BLaER1 (cell line): ENCODE measurements at regions not wholly inside any gene's neighbourhood (a gene's known extent, or its start where the extent isn't known, plus 50 kb on each side); places are given as distances from the start of the nearest gene placed in this dataset.
A peak's percentile ranks its signal among the peaks of the same experiment; 100 is the strongest.
"Not testable (repeated sequence)": the region's sequence is repeated elsewhere in the genome, so short reads cannot be mapped to it uniquely, and the experiment has no call there.

Experiments used
- H3K27ac ChIP-seq: shearing (Covaris generic); formaldehyde crosslinking; 2 replicates; pipeline ENCODE4 v1.8.1; 2022
- H3K27me3 ChIP-seq: shearing (Covaris generic); formaldehyde crosslinking; 2 replicates; pipeline ENCODE4 v1.8.1; 2022
- H3K36me3 ChIP-seq: shearing (Covaris generic); formaldehyde crosslinking; 2 replicates; pipeline ENCODE4 v1.8.1; 2022
- H3K4me1 ChIP-seq: shearing (Covaris generic); formaldehyde crosslinking; 2 replicates; pipeline ENCODE4 v1.8.1; 2022
- H3K4me2 ChIP-seq: shearing (Covaris generic); formaldehyde crosslinking; 2 replicates; pipeline ENCODE4 v1.8.1; 2022
- H3K4me3 ChIP-seq: shearing (Covaris generic); formaldehyde crosslinking; 2 replicates; pipeline ENCODE4 v1.8.1; 2022
- H3K9ac ChIP-seq: shearing (Covaris generic); formaldehyde crosslinking; 2 replicates; pipeline ENCODE4 v1.8.1; 2022
- H3K9me3 ChIP-seq: shearing (Covaris generic); formaldehyde crosslinking; 2 replicates; pipeline ENCODE4 v1.8.1; 2022
- H4K20me1 ChIP-seq: shearing (Covaris generic); formaldehyde crosslinking; 2 replicates; pipeline ENCODE4 v1.8.1; 2022
- Cebpa-rat ChIP-seq: shearing (Covaris generic); IDR thresholded peaks from 2 replicates; pipeline ENCODE4 v1.8.1; 2022

GRCh38 chr14:46596236-46596635, 55.3 kb downstream of the RPL10L start:
- Histone ChIP-seq H3K9ac (no peak overlapping the region), H3K9me3 (no peaks in the 10 kb centered on the region), H3K4me1 (no peaks in the 10 kb centered on the region), H3K27me3 (no peaks in the 10 kb centered on the region), H3K36me3 (no peaks in the 10 kb centered on the region), H3K4me3 (no peak overlapping the region), H3K4me2 (no peak overlapping the region), H3K27ac (no peak overlapping the region), H4K20me1 (no peaks in the 10 kb centered on the region)
- no peak for TF ChIP-seq Cebpa-rat

GRCh38 chr14:46582826-46583225, 68.8 kb downstream of the RPL10L start:
- H3K4me3 ChIP-seq = no peak overlapping the region
- no peaks in the 10 kb centered on the region for H3K27me3 ChIP-seq
- no peak overlapping the region for H3K4me2 ChIP-seq
- H3K9me3 ChIP-seq = peaks cover 5% of the 10 kb centered on the region; the same call in 1 of the 2 replicates
- TF ChIP-seq Cebpa-rat = no peak
- no peaks in the 10 kb centered on the region for H4K20me1 ChIP-seq
- peaks cover 5% of the 10 kb centered on the region; the same call in 1 of the 2 replicates for H3K4me1 ChIP-seq
- H3K9ac ChIP-seq = no peak overlapping the region
- no peaks in the 10 kb centered on the region for H3K36me3 ChIP-seq
- H3K27ac ChIP-seq = no peak overlapping the region

- no peaks in the 10 kb centered on the region for H3K27me3 ChIP-seq
- no peak overlapping the region for H3K4me2 ChIP-seq
- no peaks in the 10 kb centered on the region for H3K36me3 ChIP-seq
- no peak overlapping the region for H3K9ac ChIP-seq
- peaks cover 5% of the 10 kb centered on the region; the same call in 1 of the 2 replicates for H3K4me1 ChIP-seq
- no peak for TF ChIP-seq Cebpa-rat
- H3K4me3 ChIP-seq = no peak overlapping the region
- H4K20me1 ChIP-seq = no peaks in the 10 kb centered on the region
- peaks cover 5% of the 10 kb centered on the region; the same call in 1 of the 2 replicates for H3K9me3 ChIP-seq
- H3K27ac ChIP-seq = no peak overlapping the region
Observed at GRCh38 chr14:46581036-46581671, 70.4 kb downstream of the RPL10L start.

- TF ChIP-seq Cebpa-rat = no peak
Observed at GRCh38 chr14:46574978-46575375, 76.6 kb downstream of the RPL10L start.

GRCh38 chr14:46574221-46574977, 77.2 kb downstream of the RPL10L start:
- peak overlapping the region; percentile 77 for H3K4me2 ChIP-seq
- H3K4me1 ChIP-seq = peaks cover 36% of the 10 kb centered on the region
- H3K27me3 ChIP-seq = no peaks in the 10 kb centered on the region
- H3K36me3 ChIP-seq = no peaks in the 10 kb centered on the region
- no peak overlapping the region for H3K9ac ChIP-seq
- H3K27ac ChIP-seq = peak overlapping the region; percentile 28; the same call in 1 of the 2 replicates
- TF ChIP-seq Cebpa-rat = no peak
- no peak overlapping the region for H3K4me3 ChIP-seq
- no peaks in the 10 kb centered on the region for H3K9me3 ChIP-seq
- no peaks in the 10 kb centered on the region for H4K20me1 ChIP-seq

More at GRCh38 chr14:46574978-46575375, 76.6 kb downstream of the RPL10L start:
- Histone ChIP-seq H3K4me3 (no peak overlapping the region), H3K9me3 (no peaks in the 10 kb centered on the region), H3K27me3 (no peaks in the 10 kb centered on the region), H3K9ac (no peak overlapping the region), H3K27ac (peak overlapping the region; percentile 28), H3K4me2 (peak overlapping the region; percentile 77), H3K4me1 (peaks cover 36% of the 10 kb centered on the region), H4K20me1 (no peaks in the 10 kb centered on the region), H3K36me3 (no peaks in the 10 kb centered on the region)

- no peak overlapping the region for H3K4me3 ChIP-seq
- no peaks in the 10 kb centered on the region for H3K27me3 ChIP-seq
- H3K4me1 ChIP-seq = peaks cover 36% of the 10 kb centered on the region
- no peaks in the 10 kb centered on the region for H3K36me3 ChIP-seq
- H3K9me3 ChIP-seq = peaks cover 4% of the 10 kb centered on the region; the same call in 1 of the 2 replicates
- no peak overlapping the region for H3K9ac ChIP-seq
- H3K4me2 ChIP-seq = peak overlapping the region; percentile 77; the same call in 1 of the 2 replicates
- H4K20me1 ChIP-seq = no peaks in the 10 kb centered on the region
- H3K27ac ChIP-seq = 0 out of 2 replicates have a peak overlapping the region, but pooled peaks have one; percentile 28
- no peak for TF ChIP-seq Cebpa-rat
Observed at GRCh38 chr14:46573498-46573897, 78.1 kb downstream of the RPL10L start.

- Histone ChIP-seq H3K36me3 (no peaks in the 10 kb centered on the region), H3K27me3 (no peaks in the 10 kb centered on the region), H3K4me3 (no peak overlapping the region), H3K27ac (no peak overlapping the region), H3K4me2 (peak overlapping the region; percentile 16), H4K20me1 (no peaks in the 10 kb centered on the region), H3K9ac (no peak overlapping the region), H3K9me3 (peaks cover 12% of the 10 kb centered on the region; the same call in 1 of the 2 replicates), H3K4me1 (peaks cover 36% of the 10 kb centered on the region)
- no peak for TF ChIP-seq Cebpa-rat
Observed at GRCh38 chr14:46571970-46572369, 79.6 kb downstream of the RPL10L start.

- not testable (repeated sequence) for H3K36me3 ChIP-seq, H3K27me3 ChIP-seq, H3K4me2 ChIP-seq, H4K20me1 ChIP-seq, H3K27ac ChIP-seq, H3K9ac ChIP-seq, H3K4me3 ChIP-seq
- H3K9me3 ChIP-seq = peaks cover 12% of the 10 kb centered on the region; the same call in 1 of the 2 replicates
- H3K4me1 ChIP-seq = peaks cover 11% of the 10 kb centered on the region
Observed at GRCh38 chr14:46568161-46568560, 83.4 kb downstream of the RPL10L start.

- H3K4me3 ChIP-seq = no peak overlapping the region
- H3K27ac ChIP-seq = no peak overlapping the region
- peaks cover 18% of the 10 kb centered on the region for H3K9me3 ChIP-seq
- H3K27me3 ChIP-seq = no peaks in the 10 kb centered on the region
- H3K4me1 ChIP-seq = no peaks in the 10 kb centered on the region
- no peak for TF ChIP-seq Cebpa-rat
- no peaks in the 10 kb centered on the region for H4K20me1 ChIP-seq
- no peak overlapping the region for H3K4me2 ChIP-seq
- no peak overlapping the region for H3K9ac ChIP-seq
- no peaks in the 10 kb centered on the region for H3K36me3 ChIP-seq
Observed at GRCh38 chr14:46550836-46551235, 100.7 kb downstream of the RPL10L start.

- no peak overlapping the region for H3K4me2 ChIP-seq
- peaks cover 66% of the 10 kb centered on the region for H3K9me3 ChIP-seq
- H3K9ac ChIP-seq = no peak overlapping the region
- peaks cover 25% of the 10 kb centered on the region; the same call in 1 of the 2 replicates for H3K36me3 ChIP-seq
- no peak overlapping the region for H3K4me3 ChIP-seq
- TF ChIP-seq Cebpa-rat = no peak
- H3K27ac ChIP-seq = no peak overlapping the region
- no peaks in the 10 kb centered on the region for H4K20me1 ChIP-seq
- no peaks in the 10 kb centered on the region for H3K27me3 ChIP-seq
- peaks cover 42% of the 10 kb centered on the region for H3K4me1 ChIP-seq
Observed at GRCh38 chr14:46540986-46541385, 110.6 kb downstream of the RPL10L start.
